ENCODE measurements at regions not wholly inside any gene's neighbourhood (a gene's known extent, or its start where the extent isn't known, plus 50 kb on each side); places are given as distances from the start of the nearest gene placed in this dataset.

- no peak overlapping the region for H3K4me3 ChIP-seq
- no peaks in the 10 kb centered on the region for H4K20me1 ChIP-seq (replicated peaks; ENCODE audit: control insufficient read depth, insufficient read depth, low read length)
- H3K4me1 ChIP-seq (replicated peaks in 1 of 2; ENCODE audit: control insufficient read depth in 2 of 2, insufficient read depth in 2 of 2, low read length in 2 of 2), result no peaks in the 10 kb centered on the region
- H3K9me1 ChIP-seq (ENCODE audit: control insufficient read depth, insufficient read depth, low read length), result no peaks in the 10 kb centered on the region
- no peaks in the 10 kb centered on the region; the same call in 1 of the 2 replicates for H3K9me3 ChIP-seq (replicated peaks; ENCODE audit: control insufficient read depth, insufficient read depth, low read depth, low read length)
- TF ChIP-seq ZBTB43 (CRISPR knock-in tag; IDR thresholded peaks at IDR 0.05), result no peak
- TF ChIP-seq ZNF639 (CRISPR knock-in tag; conservative IDR thresholded peaks at IDR 0.05 in 1 of 2, IDR thresholded peaks at IDR 0.05 in 1 of 2), result no peak
- no peak for TF ChIP-seq ATF2 (CRISPR knock-in tag; IDR thresholded peaks at IDR 0.05)
- TF ChIP-seq ZNF316 (IDR thresholded peaks at IDR 0.05), result peak; percentile 45; the same call in 1 of the 2 replicates
- no peak for TF ChIP-seq CBX2 (IDR thresholded peaks at IDR 0.05; ENCODE audit: insufficient read depth, low read length, poor library complexity, severe bottlenecking)
- no peak for TF ChIP-seq SNRNP70 (optimal IDR thresholded peaks at IDR 0.05; ENCODE audit: low read depth, low read length)
- TF ChIP-seq MAFK (IDR thresholded peaks at IDR 0.05; ENCODE audit: low read length), result peak; percentile 59
- peak; percentile 43 for TF ChIP-seq MAFF (IDR thresholded peaks at IDR 0.05; ENCODE audit: low read length)
- H3K27me3 ChIP-seq (ENCODE audit: control insufficient read depth in 2 of 2, insufficient read depth in 2 of 2, low read length in 2 of 2), result no peaks in the 10 kb centered on the region
- in situ Hi-C loops (cut with MboI), result no loop called here
- H3K79me2 ChIP-seq (ENCODE audit: control insufficient read depth, insufficient read depth, low read length), result no peaks in the 10 kb centered on the region
- no peak overlapping the region for H3K27ac ChIP-seq (ENCODE audit: extremely low read depth, low read depth, low read length)
- no peaks in the 10 kb centered on the region for H3K36me3 ChIP-seq (ENCODE audit: control insufficient read depth, insufficient read depth, low read length)
- FAIRE-seq (no peak), ATAC-seq (no peak), DNase-seq (ENCODE audit: extremely low read depth in 1 of 4, low spot score in 3 of 4) (no peak)
- H2AFZ ChIP-seq (ENCODE audit: low read depth, low read length), result no peak overlapping the region
- intact Hi-C loops (cut with micrococcal nuclease), result no loop called here
- BruUV-seq (replicated peaks), result no TSS peak
- 4% methylated on average over 2 of the region's 2 CpGs for WGBS (ENCODE audit: insufficient coverage, low coverage, missing lambda C conversion rate)
- H3K9ac ChIP-seq (ENCODE audit: insufficient read depth in 1 of 2, low read depth in 2 of 2, low read length in 2 of 2), result no peak overlapping the region
- H3K4me2 ChIP-seq (ENCODE audit: insufficient read depth, low read length), result no peak overlapping the region
- ChIA-PET POLR2A (no interaction called here), CTCF (ENCODE audit: low intra/inter-chr PET ratio) (no interaction called here)
Observed at GRCh38 chr2:122794100-122794499, 1038.6 kb downstream of the TSN start.
